Urothelium cell line (cell line): ENCODE measurements at regions not wholly inside any gene's neighbourhood (a gene's known extent, or its start where the extent isn't known, plus 50 kb on each side); places are given as distances from the start of the nearest gene placed in this dataset.
"Not testable (repeated sequence)": the region's sequence is repeated elsewhere in the genome, so short reads cannot be mapped to it uniquely, and the experiment has no call there.

Source experiments
- DNase-seq: peaks from one replicate; pipeline ENCODE4 v3.0.0; 2011; ENCODE audit warnings: low spot score, mixed read lengths
- FAIRE-seq: peaks from 2 replicates; lab custom pipeline; 2011; peaks lifted over from hg19 to GRCh38; lab: Jason Lieb, UNC

- FAIRE-seq: no peak
- DNase-seq: no peak
Observed at GRCh38 chr10:3399756-3400155, 227.2 kb upstream of the PITRM1 start.

- FAIRE-seq (no peak), DNase-seq (peak; percentile 13)
Observed at GRCh38 chr10:3398825-3399646, 226.5 kb upstream of the PITRM1 start.

GRCh38 chr10:3397846-3398245 is 225.3 kb upstream of the PITRM1 start:
- FAIRE-seq (no peak), DNase-seq (no peak)

GRCh38 chr10:3397231-3397630 is 224.6 kb upstream of the PITRM1 start:
- no peak for DNase-seq
- no peak for FAIRE-seq

- DNase-seq (no peak), FAIRE-seq (no peak)
Observed at GRCh38 chr10:3396116-3396515, 223.5 kb upstream of the PITRM1 start.

GRCh38 chr10:3395458-3395861 is 222.9 kb upstream of the PITRM1 start:
- DNase-seq (no peak), FAIRE-seq (no peak)

- no peak for FAIRE-seq
- DNase-seq: no peak
Observed at GRCh38 chr10:3395041-3395440, 222.5 kb upstream of the PITRM1 start.

- no peak for FAIRE-seq
- DNase-seq: no peak
Observed at GRCh38 chr10:3393958-3394357, 221.4 kb upstream of the PITRM1 start.

GRCh38 chr10:3391657-3392056 is 219.1 kb upstream of the PITRM1 start:
- no peak for FAIRE-seq

GRCh38 chr10:3389130-3389529 is 216.5 kb upstream of the PITRM1 start:
- FAIRE-seq: no peak
- DNase-seq: no peak

More at GRCh38 chr10:3391657-3392056, 219.1 kb upstream of the PITRM1 start:
- DNase-seq: no peak

- FAIRE-seq: no peak
Observed at GRCh38 chr10:3385487-3385886, 212.9 kb upstream of the PITRM1 start.

GRCh38 chr10:3382092-3382491 is 209.5 kb upstream of the PITRM1 start:
- DNase-seq (no peak), FAIRE-seq (no peak)

More at GRCh38 chr10:3385487-3385886, 212.9 kb upstream of the PITRM1 start:
- DNase-seq: no peak

GRCh38 chr10:3380406-3381050 is 207.9 kb upstream of the PITRM1 start:
- FAIRE-seq (no peak), DNase-seq (no peak)

GRCh38 chr10:3376631-3377030 is 204.0 kb upstream of the PITRM1 start:
- FAIRE-seq: no peak
- DNase-seq: no peak

GRCh38 chr10:3375505-3375904 is 202.9 kb upstream of the PITRM1 start:
- DNase-seq (no peak), FAIRE-seq (no peak)

GRCh38 chr10:3374914-3375313 is 202.3 kb upstream of the PITRM1 start:
- FAIRE-seq: no peak

GRCh38 chr10:3373374-3374027 is 200.9 kb upstream of the PITRM1 start:
- DNase-seq: not testable (repeated sequence)

More at GRCh38 chr10:3374914-3375313, 202.3 kb upstream of the PITRM1 start:
- no peak for DNase-seq

GRCh38 chr10:3372281-3372680 is 199.7 kb upstream of the PITRM1 start:
- no peak for FAIRE-seq
- no peak for DNase-seq

More at GRCh38 chr10:3373374-3374027, 200.9 kb upstream of the PITRM1 start:
- not testable (repeated sequence) for FAIRE-seq

- DNase-seq, FAIRE-seq: not testable (repeated sequence)
Observed at GRCh38 chr10:3371624-3372023, 199.0 kb upstream of the PITRM1 start.

GRCh38 chr10:3366735-3367405 is 194.3 kb upstream of the PITRM1 start:
- no peak for DNase-seq
- no peak for FAIRE-seq

- FAIRE-seq (no peak), DNase-seq (no peak)
Observed at GRCh38 chr10:3366043-3366442, 193.5 kb upstream of the PITRM1 start.
